Amniotic epithelial cell (primary cell): ENCODE measurements at regions not wholly inside any gene's neighbourhood (a gene's known extent, or its start where the extent isn't known, plus 50 kb on each side); places are given as distances from the start of the nearest gene placed in this dataset.
"Not testable (repeated sequence)": the region's sequence is repeated elsewhere in the genome, so short reads cannot be mapped to it uniquely, and the experiment has no call there.

Experiments used
- DNase-seq: peaks from one replicate; pipeline ENCODE4 v3.0.0-alpha.2; 2010; ENCODE audit warnings: low read depth

DNA sequence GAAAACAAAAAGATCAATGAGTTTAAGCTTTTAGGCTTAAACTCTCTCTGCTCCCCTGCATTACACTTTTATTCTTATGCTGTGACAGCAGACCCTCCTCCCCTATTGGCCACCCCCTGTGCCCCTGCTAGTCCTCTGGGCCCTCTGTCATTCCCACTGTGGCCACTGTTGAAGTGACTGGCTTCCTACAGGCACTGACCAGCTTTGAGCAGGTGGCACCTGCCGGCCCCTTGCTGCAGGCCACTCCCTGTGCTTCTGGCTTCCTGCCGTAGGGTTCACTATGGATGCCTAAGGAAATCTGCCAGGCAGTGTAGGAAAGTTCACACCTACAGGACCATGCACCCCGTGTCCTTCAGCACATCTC is 156.5 kb upstream of the L3MBTL4 start:
- DNase-seq = no peak

DNA sequence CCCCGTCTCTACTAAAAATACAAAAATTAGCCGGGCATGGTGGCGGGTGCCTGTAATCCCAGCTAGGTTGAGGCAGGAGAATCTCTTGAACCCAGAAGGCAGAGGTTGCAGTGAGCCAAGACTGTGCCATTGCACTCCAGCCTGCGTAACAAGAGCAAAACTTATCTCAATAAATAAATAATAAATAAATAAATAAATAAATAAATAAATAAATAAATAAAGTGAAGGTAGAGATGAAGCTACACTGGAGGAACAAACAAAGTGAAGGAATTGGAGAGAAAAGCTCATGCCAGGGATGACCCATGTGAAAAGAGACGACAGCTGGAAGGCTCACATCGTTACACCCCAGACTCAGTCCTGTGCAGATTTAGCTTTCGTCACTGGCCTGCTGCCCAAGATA is 157.3 kb upstream of the ARHGAP28 start:
- DNase-seq = not testable (repeated sequence)

GRCh38 chr18:6574631-6575030 is 154.9 kb upstream of the ARHGAP28 start:
- DNase-seq = no peak

DNA sequence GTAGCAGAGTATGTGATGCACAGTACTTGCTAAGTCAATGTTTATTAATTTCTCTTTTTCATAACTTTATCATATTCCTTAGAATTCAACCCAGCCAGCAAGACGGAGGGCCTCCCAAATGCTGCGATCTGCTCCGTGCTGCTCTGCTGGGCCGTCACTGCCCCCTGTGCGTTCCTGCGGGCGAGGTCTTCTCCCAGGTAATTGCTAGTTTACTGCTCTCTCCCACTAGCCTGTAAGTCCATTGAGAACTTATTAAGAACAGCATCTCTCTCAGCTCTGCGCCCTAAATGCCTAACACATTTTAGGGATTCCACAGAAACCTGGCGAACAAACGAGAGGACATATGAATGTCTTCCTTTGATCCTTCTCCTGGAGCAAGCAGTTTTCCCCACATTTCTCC is 153.6 kb upstream of the ARHGAP28 start:
- no peak for DNase-seq

DNA sequence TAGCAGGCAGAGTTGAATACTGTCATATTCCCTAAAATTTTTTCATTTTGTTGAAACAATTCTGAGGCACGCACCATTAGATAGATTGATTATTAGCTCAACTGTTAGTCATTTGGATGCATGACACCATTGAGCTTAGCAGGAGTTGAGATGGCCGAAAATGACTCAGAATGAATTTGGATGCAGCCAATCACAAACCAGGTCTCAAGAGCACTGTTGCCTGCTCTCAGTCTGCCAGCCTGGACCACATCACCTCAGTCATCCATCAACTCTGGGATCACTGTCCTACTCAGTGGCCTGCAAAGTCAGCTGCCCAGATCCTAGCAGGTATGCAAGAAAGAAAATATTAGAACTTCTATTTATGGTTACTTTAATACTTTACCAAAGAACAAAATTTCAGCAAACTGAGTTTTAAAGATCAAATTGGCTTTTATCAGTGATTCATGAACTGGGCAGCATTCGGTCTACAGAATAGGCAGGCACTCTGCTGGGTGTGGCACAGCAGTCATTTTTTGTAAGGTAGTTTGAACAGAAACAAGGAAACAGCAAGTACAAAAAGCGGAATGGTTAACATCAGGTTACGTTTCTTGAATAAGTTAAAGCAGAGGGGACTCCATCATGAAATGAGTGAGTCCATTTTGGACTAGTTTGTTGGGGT is 152.7 kb upstream of the ARHGAP28 start:
- no peak for DNase-seq

- no peak for DNase-seq
Measured at GRCh38 chr18:6578686-6579085, 150.8 kb upstream of the ARHGAP28 start.

DNA sequence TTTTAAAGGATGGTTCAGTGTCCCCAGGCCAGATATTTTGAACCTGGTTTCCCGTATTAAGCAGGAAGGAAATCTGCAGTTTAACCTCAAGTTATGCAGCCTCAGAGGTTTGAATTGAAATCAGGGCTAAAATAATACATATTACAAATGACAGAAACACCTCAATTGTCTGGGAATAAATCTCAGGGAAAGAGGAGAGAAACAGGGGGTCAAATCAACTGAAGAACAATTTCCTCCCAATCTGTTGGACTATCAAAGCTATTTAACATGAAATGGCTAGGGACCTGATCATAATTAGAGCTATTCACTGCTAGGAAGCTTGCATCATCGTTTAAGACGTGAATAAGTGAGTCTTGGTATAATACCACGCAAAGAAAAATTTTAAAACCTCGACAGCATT is 150.0 kb upstream of the ARHGAP28 start:
- DNase-seq = no peak

GRCh38 chr18:6580401-6580800 is 149.1 kb upstream of the ARHGAP28 start:
- no peak for DNase-seq

- no peak for DNase-seq
Measured at GRCh38 chr18:6589923-6590322, 139.6 kb upstream of the ARHGAP28 start.

DNA sequence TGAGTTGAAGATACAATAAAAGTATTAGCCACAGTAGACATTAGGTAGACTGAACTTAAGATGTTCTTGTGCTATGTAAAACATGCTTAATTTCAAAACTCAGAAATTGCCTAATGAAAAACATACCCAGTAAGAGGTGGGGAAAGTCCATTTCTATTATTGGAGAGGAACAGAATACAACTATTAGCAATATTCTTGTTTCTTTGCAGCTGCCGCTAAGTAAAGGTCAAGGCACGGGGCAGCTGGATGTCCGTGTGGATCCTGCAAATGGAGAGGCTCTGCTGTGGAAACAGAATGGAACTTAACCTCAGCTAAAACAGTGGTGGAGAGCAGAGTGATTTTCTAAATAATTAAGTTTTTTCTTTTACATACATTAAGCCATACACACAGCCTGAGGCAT is 139.2 kb upstream of the ARHGAP28 start:
- DNase-seq = no peak

DNA sequence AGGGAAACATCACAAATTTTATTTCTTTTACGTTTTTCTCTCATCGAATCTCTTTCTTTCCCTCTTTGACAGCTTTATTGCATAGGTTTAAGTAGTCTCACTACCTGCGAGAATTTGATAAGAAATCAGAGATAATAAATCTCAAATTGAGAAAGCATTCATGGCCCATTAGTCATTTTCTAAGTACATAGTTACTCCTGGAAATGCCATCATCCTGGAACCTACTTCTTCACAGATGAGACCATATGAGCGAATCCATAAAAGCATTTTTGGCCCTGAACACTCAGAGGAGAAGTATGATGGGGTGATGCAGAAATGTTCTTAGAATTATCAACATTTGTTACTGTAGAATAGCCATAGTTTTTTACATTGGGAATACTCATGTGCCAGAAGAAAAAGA is 138.0 kb upstream of the ARHGAP28 start:
- DNase-seq = no peak

DNA sequence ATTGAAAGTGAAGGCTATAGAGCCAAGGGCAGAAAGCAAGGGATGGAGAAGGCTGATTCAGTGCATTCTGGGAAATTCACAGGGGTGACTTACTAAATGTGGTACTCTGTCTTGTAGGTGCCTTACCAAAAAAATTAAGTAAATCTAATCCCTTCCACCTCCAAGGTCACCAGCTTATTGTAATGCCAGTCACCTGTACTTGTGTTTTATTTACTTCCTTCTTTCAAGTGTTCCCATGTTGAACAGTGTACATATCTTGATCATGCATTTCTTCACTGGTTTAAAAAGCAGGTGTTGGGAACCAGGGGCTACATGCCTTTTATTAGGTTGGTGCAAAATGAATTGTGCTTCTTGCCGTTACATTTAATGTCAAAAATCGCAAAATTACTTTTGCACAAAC is 137.0 kb upstream of the ARHGAP28 start:
- no peak for DNase-seq

DNA sequence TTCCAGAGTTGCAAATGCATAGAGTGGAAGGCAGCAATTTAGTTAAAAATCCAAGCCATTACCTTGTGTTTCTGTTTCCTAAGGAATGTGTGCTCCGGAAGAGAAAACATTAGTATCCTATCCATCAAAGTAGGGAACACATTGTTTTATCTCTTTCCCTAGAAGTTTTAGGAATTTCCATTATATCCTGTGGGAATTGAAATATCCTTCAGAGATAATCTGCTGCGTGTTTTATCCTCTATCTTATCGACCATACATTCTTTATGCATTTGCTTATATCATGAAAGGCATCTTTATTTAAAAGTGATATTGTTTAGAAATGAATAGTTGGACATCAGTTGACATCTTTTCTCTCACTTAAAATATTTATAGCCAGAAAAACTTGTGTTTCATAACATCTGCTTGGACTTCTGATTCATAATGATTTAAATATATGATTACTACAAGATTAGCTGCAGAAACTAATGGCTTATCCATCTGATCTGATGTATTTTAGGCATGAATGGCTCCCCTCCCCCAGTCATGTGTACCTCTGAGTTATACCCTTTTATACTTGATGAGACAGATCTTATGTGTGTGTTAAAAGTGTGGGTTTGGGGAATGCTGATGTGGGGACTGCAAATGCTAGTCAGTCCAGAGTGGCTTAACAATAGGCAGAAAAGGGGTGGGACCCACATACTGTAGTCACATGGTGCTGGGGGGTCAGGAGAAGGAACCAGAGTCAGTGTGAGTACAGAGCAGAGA is 136.2 kb upstream of the ARHGAP28 start:
- peak; percentile 19 for DNase-seq

GRCh38 chr18:6595666-6596065 is 133.8 kb upstream of the ARHGAP28 start:
- DNase-seq = no peak

DNA sequence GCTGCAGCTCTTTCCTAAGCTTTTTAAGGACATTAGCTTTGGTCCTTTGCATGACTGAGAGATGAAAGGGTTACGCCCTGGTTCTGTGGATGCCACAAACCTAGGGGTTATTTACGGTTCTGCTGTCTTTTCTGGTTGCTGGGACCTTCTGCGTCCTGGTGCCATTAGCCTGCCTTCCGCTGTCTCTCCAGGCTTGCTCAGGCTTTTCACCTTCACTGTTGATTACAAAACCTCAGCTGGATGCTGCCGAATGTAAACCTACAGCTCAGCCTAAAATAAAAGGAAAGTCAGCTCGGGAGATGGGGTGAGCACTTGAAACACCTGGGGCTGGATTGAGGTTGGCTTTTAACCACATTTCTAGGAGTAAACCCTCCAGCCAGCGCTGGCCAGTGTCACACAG is 130.9 kb upstream of the ARHGAP28 start:
- no peak for DNase-seq

- no peak for DNase-seq
Measured at GRCh38 chr18:6600667-6601167, 128.8 kb upstream of the ARHGAP28 start.

DNA sequence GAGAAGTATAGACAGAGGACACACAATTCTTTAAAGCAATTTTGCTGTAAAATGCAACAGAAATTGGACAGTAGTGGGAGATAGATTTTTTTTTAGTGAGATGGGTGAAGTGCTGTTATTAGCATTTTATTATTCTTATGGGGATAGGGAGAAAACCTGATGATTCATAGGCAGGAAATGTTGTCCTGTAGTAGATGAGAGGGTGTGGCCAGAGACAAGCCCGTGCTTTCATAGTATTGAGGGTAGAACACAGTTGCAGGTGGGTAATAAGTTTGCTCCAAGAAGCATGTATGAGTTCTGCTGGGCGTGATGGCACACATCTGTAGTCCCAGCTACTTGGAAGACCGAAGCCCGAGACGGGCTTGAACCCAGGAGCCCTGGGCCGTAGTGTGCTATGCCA is 128.3 kb upstream of the ARHGAP28 start:
- no peak for DNase-seq

GRCh38 chr18:6602365-6602764 is 127.2 kb upstream of the ARHGAP28 start:
- no peak for DNase-seq

GRCh38 chr18:6604573-6604941 is 125.0 kb upstream of the ARHGAP28 start:
- DNase-seq = no peak

- DNase-seq = no peak
Measured at GRCh38 chr18:6605115-6605869, 124.2 kb upstream of the ARHGAP28 start.

- DNase-seq = no peak
Measured at GRCh38 chr18:6606411-6607085, 123.0 kb upstream of the ARHGAP28 start.

DNA sequence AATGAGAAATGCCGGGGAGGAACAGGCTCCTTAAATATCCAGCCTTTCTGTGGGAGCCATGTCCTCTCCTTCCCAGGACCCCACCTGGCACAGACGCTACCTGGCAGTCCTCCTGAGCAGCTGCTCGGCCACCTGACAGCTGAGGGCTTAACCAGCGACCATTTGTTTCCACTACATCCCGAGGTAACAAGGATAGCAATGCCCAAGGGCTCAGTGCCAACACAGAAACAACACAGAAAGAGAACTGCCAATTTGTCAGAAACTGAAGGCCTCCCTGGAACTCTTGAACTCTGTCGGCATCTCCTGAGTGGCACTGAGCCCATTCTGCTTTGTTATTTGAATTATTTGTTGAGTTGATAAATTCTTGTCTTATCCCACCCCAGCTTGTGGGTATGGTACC is 122.2 kb upstream of the ARHGAP28 start:
- no peak for DNase-seq
